ENCODE measurements at regions not wholly inside any gene's neighbourhood (a gene's known extent, or its start where the extent isn't known, plus 50 kb on each side); places are given as distances from the start of the nearest gene placed in this dataset.

- no peaks in the 10 kb centered on the region for H3K36me3 ChIP-seq (ENCODE audit: control insufficient read depth in 2 of 4, insufficient read depth in 4 of 4, low read length in 3 of 4)
- CTCF ChIA-PET (ENCODE audit: partially characterized antibody): interaction anchor here (1.1 kb wide), 1 partner anchor 325 kb away, joined by 3 read pairs; no protein-coding TSS in a partner anchor
- no peak overlapping the region for H2BK20ac ChIP-seq (ENCODE audit: low read length)
- H3K23me2 ChIP-seq (ENCODE audit: low read depth, low read length): no peaks in the 10 kb centered on the region
- no peak overlapping the region for H2BK12ac ChIP-seq (ENCODE audit: low read depth, low read length)
- no peaks in the 10 kb centered on the region for H3K27me3 ChIP-seq (replicated peaks in 1 of 4; ENCODE audit: control insufficient read depth in 3 of 4, extremely low read depth in 1 of 4, insufficient read depth in 3 of 4, low read length in 3 of 4)
- no peak overlapping the region for H3K27ac ChIP-seq (ENCODE audit: low read depth, low read length)
- H2BK15ac ChIP-seq (ENCODE audit: low read length): no peak overlapping the region
- no peak overlapping the region for H2BK5ac ChIP-seq (ENCODE audit: low read depth, low read length)
- no peak overlapping the region for H3K4ac ChIP-seq (replicated peaks; ENCODE audit: insufficient read length, low read depth, low read length)
- H2BK120ac ChIP-seq (replicated peaks; ENCODE audit: low read depth, low read length): no peak overlapping the region
- no peak overlapping the region for H4K8ac ChIP-seq (ENCODE audit: extremely low read depth, insufficient read depth, low read length)
- no peak overlapping the region for H3K4me2 ChIP-seq (ENCODE audit: insufficient read depth in 1 of 2, low read depth in 2 of 2, low read length in 2 of 2)
- DNase-seq (ENCODE audit: low read depth in 1 of 2, low spot score in 2 of 2) (no peak), FAIRE-seq (no peak)
- H3K79me1 ChIP-seq (ENCODE audit: low read depth, low read length): no peaks in the 10 kb centered on the region
- no peak overlapping the region for H2AFZ ChIP-seq (ENCODE audit: low read length)
- H2AK5ac ChIP-seq (ENCODE audit: low read depth, low read length): no peak overlapping the region
- H3K9me3 ChIP-seq (ENCODE audit: insufficient read depth in 2 of 2, low read depth in 1 of 2, low read length in 1 of 2): 0 out of 4 replicates have a peak, but pooled peaks cover 0 to under 1% of the 10 kb centered on the region in 2 experiments
- H3K23ac ChIP-seq (ENCODE audit: insufficient read length): no peak overlapping the region
- no peak overlapping the region for H3K4me3 ChIP-seq (ENCODE audit: extremely low read depth in 1 of 4, insufficient read depth in 2 of 4, low read depth in 3 of 4, low read length in 4 of 4)
- no peak overlapping the region for H4K91ac ChIP-seq (replicated peaks; ENCODE audit: insufficient read length, low read length)
- H3K9ac ChIP-seq (replicated peaks in 1 of 4; ENCODE audit: extremely low read depth in 1 of 4, low read depth in 3 of 4, low read length in 3 of 4): no peak overlapping the region
- no peak overlapping the region for H3K18ac ChIP-seq (ENCODE audit: extremely low read depth, low read length)
- H4K5ac ChIP-seq (ENCODE audit: insufficient read length, low read depth, low read length): no peak overlapping the region
- POLR2A ChIA-PET (ENCODE audit: partially characterized antibody): no interaction called here
- no peaks in the 10 kb centered on the region for H3K4me1 ChIP-seq (replicated peaks in 1 of 4; ENCODE audit: control insufficient read depth in 3 of 4, insufficient read depth in 4 of 4, low read length in 3 of 4)
- H3K56ac ChIP-seq (replicated peaks; ENCODE audit: insufficient read length, low read depth, low read length): no peak overlapping the region
- no peaks in the 10 kb centered on the region for H4K20me1 ChIP-seq (replicated peaks in 1 of 2; ENCODE audit: control insufficient read depth in 1 of 2, insufficient read depth in 2 of 2, low read length in 2 of 2)
- WGBS, 2 experiments (ENCODE audit: extremely low coverage in 1 of 2, insufficient coverage in 1 of 2, insufficient read length in 1 of 2, insufficient replicate concordance in 2 of 2, low coverage in 1 of 2, low lambda C conversion rate in 2 of 2, missing lambda C conversion rate in 1 of 2): 82% methylated on average over 6 of the region's 6 CpGs; no CpG with 5 or more reads in 1 of the 2 experiments
- H3K79me2 ChIP-seq (ENCODE audit: control insufficient read depth in 1 of 2, insufficient read depth in 2 of 2, low read length in 2 of 2): no peaks in the 10 kb centered on the region
- no peak overlapping the region for H3K14ac ChIP-seq (ENCODE audit: insufficient read length)
- no peak for TF ChIP-seq POLR2A (IDR thresholded peaks at IDR 0.05; ENCODE audit: control extremely low read depth in 1 of 2, low read depth in 2 of 2, low read length in 2 of 2)
- no peak for TF ChIP-seq YY1 (IDR thresholded peaks at IDR 0.05; ENCODE audit: low read depth, low read length)
- TF ChIP-seq SRF (IDR thresholded peaks at IDR 0.05; ENCODE audit: low read depth, low read length): no peak
- TF ChIP-seq ATF2 (IDR thresholded peaks at IDR 0.05; ENCODE audit: low read length): no peak
- no peak for TF ChIP-seq TBP (IDR thresholded peaks at IDR 0.05; ENCODE audit: low read depth, low read length)
- TF ChIP-seq MAFK (IDR thresholded peaks at IDR 0.05; ENCODE audit: low read depth, low read length): no peak
- no peak for TF ChIP-seq HDAC2 (IDR thresholded peaks at IDR 0.05; ENCODE audit: borderline replicate concordance in 1 of 2, low read depth in 2 of 2, low read length in 2 of 2)
- no peak for TF ChIP-seq HDAC6 (IDR thresholded peaks at IDR 0.05; ENCODE audit: low read depth, low read length)
- TF ChIP-seq KDM5A (IDR thresholded peaks at IDR 0.05; ENCODE audit: low read length): no peak
- TF ChIP-seq SIN3A (conservative IDR thresholded peaks at IDR 0.05 in 1 of 2, IDR thresholded peaks at IDR 0.05 in 1 of 2; ENCODE audit: low read depth in 1 of 2, low read length in 2 of 2): no peak
- no peak for TF ChIP-seq USF2 (IDR thresholded peaks at IDR 0.05; ENCODE audit: low read length)
Measured at GRCh38 chr5:89055015-89055694, 172.2 kb upstream of the MEF2C start.
